ENCODE measurements at regions not wholly inside any gene's neighbourhood (a gene's known extent, or its start where the extent isn't known, plus 50 kb on each side); places are given as distances from the start of the nearest gene placed in this dataset.
A peak's percentile ranks its signal among the peaks of the same experiment; 100 is the strongest.

DNA sequence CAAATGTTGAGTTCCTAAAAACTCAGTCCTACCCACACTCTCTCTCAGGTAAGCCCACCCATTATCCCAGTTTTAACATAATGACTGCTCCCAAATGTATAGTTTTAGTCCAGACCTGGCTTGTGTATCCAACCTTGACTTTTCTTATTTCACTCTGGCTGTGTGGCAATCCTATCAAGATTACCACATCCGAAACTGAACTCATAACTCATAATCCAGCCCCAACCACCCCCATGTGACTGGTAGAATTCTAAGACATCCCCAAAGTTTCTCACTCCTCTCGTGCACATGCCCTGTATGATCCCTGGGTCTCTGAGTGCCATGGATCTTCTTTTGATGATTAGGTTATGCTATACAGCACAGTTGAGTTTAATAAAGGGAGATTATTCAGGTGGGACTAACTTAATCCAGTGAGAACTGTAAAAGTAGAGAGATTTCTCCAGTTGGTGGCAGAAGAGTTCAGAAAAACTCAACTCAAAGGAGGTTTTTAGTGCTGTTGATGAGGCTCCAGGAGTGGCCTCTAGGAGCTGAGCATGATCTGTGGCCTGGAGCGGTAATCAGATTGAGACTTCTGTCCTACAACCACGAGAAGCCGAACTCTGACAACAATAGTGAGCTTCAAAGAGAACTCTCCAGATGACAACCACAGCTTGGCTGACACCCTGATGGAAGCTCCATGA is 413.4 kb downstream of the ZNF536 start:
- peaks cover 4% of the 10 kb centered on the region for H3K27me3 Mint-ChIP-seq (ENCODE audit: insufficient read depth, low read depth, poor library complexity)

More for the DNA sequence above, 413.4 kb downstream of the ZNF536 start:
- Mint-ChIP-seq H3K4me1 (no peaks in the 10 kb centered on the region), H3K27ac (no peak overlapping the region), H3K36me3 (ENCODE audit: low read depth) (peaks cover 11% of the 10 kb centered on the region), H3K4me3 (no peak overlapping the region), H3K9me3 (peaks cover 16% of the 10 kb centered on the region)
- no peaks in the 10 kb centered on the region for H4K20me1 ChIP-seq (replicated peaks; ENCODE audit: insufficient read depth)
- H3K4me1 ChIP-seq (ENCODE audit: insufficient read depth): no peaks in the 10 kb centered on the region
- no peak overlapping the region for H3K4me3 ChIP-seq
- DNase-seq (ENCODE audit: low spot score) (peak; percentile 30), ATAC-seq (peak; percentile 38; the same call in 2 of the 3 replicates)
- H2AFZ ChIP-seq: no peak overlapping the region
- H3K27me3 ChIP-seq (ENCODE audit: insufficient read depth): no peaks in the 10 kb centered on the region
- H3K79me2 ChIP-seq (replicated peaks; ENCODE audit: insufficient read depth): no peaks in the 10 kb centered on the region
- H3K27ac ChIP-seq (ENCODE audit: low read depth): no peak overlapping the region
- no peaks in the 10 kb centered on the region for H3K36me3 ChIP-seq (ENCODE audit: insufficient read depth)
- H3F3A ChIP-seq (replicated peaks; ENCODE audit: low read depth): no peaks in the 10 kb centered on the region
- 0 out of 2 replicates have a peak, but pooled peaks cover 5% of the 10 kb centered on the region for H3K9me2 ChIP-seq (ENCODE audit: insufficient read depth)
- TF ChIP-seq, protein P1, sequence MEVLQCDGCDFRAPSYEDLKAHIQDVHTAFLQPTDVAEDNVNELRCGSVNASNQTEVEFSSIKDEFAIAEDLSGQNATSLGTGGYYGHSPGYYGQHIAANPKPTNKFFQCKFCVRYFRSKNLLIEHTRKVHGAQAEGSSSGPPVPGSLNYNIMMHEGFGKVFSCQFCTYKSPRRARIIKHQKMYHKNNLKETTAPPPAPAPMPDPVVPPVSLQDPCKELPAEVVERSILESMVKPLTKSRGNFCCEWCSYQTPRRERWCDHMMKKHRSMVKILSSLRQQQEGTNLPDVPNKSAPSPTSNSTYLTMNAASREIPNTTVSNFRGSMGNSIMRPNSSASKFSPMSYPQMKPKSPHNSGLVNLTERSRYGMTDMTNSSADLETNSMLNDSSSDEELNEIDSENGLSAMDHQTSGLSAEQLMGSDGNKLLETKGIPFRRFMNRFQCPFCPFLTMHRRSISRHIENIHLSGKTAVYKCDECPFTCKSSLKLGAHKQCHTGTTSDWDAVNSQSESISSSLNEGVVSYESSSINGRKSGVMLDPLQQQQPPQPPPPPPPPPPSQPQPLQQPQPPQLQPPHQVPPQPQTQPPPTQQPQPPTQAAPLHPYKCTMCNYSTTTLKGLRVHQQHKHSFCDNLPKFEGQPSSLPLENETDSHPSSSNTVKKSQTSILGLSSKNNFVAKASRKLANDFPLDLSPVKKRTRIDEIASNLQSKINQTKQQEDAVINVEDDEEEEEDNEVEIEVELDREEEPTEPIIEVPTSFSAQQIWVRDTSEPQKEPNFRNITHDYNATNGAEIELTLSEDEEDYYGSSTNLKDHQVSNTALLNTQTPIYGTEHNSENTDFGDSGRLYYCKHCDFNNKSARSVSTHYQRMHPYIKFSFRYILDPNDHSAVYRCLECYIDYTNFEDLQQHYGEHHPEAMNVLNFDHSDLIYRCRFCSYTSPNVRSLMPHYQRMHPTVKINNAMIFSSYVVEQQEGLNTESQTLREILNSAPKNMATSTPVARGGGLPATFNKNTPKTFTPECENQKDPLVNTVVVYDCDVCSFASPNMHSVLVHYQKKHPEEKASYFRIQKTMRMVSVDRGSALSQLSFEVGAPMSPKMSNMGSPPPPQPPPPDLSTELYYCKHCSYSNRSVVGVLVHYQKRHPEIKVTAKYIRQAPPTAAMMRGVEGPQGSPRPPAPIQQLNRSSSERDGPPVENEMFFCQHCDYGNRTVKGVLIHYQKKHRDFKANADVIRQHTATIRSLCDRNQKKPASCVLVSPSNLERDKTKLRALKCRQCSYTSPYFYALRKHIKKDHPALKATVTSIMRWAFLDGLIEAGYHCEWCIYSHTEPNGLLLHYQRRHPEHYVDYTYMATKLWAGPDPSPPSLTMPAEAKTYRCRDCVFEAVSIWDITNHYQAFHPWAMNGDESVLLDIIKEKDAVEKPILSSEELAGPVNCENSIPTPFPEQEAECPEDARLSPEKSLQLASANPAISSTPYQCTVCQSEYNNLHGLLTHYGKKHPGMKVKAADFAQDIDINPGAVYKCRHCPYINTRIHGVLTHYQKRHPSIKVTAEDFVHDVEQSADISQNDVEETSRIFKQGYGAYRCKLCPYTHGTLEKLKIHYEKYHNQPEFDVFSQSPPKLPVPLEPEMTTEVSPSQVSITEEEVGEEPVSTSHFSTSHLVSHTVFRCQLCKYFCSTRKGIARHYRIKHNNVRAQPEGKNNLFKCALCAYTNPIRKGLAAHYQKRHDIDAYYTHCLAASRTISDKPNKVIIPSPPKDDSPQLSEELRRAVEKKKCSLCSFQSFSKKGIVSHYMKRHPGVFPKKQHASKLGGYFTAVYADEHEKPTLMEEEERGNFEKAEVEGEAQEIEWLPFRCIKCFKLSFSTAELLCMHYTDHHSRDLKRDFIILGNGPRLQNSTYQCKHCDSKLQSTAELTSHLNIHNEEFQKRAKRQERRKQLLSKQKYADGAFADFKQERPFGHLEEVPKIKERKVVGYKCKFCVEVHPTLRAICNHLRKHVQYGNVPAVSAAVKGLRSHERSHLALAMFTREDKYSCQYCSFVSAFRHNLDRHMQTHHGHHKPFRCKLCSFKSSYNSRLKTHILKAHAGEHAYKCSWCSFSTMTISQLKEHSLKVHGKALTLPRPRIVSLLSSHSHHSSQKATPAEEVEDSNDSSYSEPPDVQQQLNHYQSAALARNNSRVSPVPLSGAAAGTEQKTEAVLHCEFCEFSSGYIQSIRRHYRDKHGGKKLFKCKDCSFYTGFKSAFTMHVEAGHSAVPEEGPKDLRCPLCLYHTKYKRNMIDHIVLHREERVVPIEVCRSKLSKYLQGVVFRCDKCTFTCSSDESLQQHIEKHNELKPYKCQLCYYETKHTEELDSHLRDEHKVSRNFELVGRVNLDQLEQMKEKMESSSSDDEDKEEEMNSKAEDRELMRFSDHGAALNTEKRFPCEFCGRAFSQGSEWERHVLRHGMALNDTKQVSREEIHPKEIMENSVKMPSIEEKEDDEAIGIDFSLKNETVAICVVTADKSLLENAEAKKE (CRISPR knock-in tag; IDR thresholded peaks at IDR 0.05): no peak
- TF ChIP-seq, protein P2, sequence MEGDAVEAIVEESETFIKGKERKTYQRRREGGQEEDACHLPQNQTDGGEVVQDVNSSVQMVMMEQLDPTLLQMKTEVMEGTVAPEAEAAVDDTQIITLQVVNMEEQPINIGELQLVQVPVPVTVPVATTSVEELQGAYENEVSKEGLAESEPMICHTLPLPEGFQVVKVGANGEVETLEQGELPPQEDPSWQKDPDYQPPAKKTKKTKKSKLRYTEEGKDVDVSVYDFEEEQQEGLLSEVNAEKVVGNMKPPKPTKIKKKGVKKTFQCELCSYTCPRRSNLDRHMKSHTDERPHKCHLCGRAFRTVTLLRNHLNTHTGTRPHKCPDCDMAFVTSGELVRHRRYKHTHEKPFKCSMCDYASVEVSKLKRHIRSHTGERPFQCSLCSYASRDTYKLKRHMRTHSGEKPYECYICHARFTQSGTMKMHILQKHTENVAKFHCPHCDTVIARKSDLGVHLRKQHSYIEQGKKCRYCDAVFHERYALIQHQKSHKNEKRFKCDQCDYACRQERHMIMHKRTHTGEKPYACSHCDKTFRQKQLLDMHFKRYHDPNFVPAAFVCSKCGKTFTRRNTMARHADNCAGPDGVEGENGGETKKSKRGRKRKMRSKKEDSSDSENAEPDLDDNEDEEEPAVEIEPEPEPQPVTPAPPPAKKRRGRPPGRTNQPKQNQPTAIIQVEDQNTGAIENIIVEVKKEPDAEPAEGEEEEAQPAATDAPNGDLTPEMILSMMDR (conservative IDR thresholded peaks at IDR 0.05; ENCODE audit: low read depth in 2 of 2): peak in 1 of 2 experiments; percentile 29; a peak in 2 of 4 replicates
- H3K4me2 ChIP-seq: no peak overlapping the region
